ENCODE measurements at regions not wholly inside any gene's neighbourhood (a gene's known extent, or its start where the extent isn't known, plus 50 kb on each side); places are given as distances from the start of the nearest gene placed in this dataset.

DNA sequence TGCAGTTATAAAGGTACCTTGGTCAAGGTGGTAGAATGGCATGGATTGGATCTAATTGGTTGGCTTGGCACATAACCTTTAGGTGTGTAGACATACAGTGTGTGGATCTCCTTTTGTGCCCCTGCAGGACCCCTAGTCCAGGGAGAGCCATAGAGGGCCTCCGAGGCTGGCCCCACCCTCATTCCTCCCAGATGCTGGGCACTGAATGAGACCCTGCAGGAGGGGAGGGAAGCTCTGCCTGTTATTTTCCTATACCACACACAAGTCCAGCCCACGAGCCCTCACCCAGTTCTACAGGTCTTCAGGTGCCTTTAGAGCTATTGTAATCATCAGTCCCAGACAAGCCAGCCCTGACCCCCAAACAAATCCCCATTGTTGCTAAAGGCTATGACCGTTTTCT lies 58.9 kb downstream of the KCNF1 start:
- ChIA-PET POLR2A (no interaction called here), CTCF (no interaction called here), RAD21 (ENCODE audit: low non-redundant PET in 1 of 2, low total read pairs in 2 of 2, uncharacterized antibody in 2 of 2, unreplicated experiment in 2 of 2) (no interaction called here)
- Histone ChIP-seq H3K9ac (ENCODE audit: low read length) (no peak overlapping the region), H3K79me2 (ENCODE audit: insufficient read depth, low read length) (no peaks in the 10 kb centered on the region), H2AFZ (ENCODE audit: low read depth, low read length, poor library complexity, severe bottlenecking) (no peak overlapping the region), H3K9me2 (ENCODE audit: insufficient read depth) (no peaks in the 10 kb centered on the region), H3K4me2 (ENCODE audit: low read length) (no peak overlapping the region), H4K20me1 (ENCODE audit: insufficient read depth) (no peaks in the 10 kb centered on the region), H3K4me3 (replicated peaks in 1 of 2; ENCODE audit: low read depth in 1 of 2, low read length in 2 of 2) (no peak overlapping the region), H3K4me1 (ENCODE audit: control insufficient read depth in 1 of 2, insufficient read depth in 2 of 2, low read length in 2 of 2) (0 out of 4 replicates have a peak, but pooled peaks cover 0 to 4% of the 10 kb centered on the region in 2 experiments), H3K36me3 (ENCODE audit: control insufficient read depth in 1 of 2, insufficient read depth in 2 of 2, low read length in 2 of 2) (no peaks in the 10 kb centered on the region), H3K27ac (ENCODE audit: low read depth, low read length) (no peak overlapping the region), H3K9me3 (ENCODE audit: control insufficient read depth in 1 of 2, insufficient read depth in 1 of 2, low read depth in 1 of 2, low read length in 2 of 2) (no peaks in the 10 kb centered on the region), H3K27me3 (ENCODE audit: insufficient read depth, low read length) (no peaks in the 10 kb centered on the region)
- intact Hi-C loops (cut with micrococcal nuclease): no loop called here
- ATAC-seq: no peak
- no TSS peak for BruUV-seq (replicated peaks)
- TF ChIP-seq SIN3A (IDR thresholded peaks at IDR 0.05; ENCODE audit: low read depth) (no peak), POLR2AphosphoS5 (IDR thresholded peaks at IDR 0.05; ENCODE audit: low read depth, low read length) (no peak), SRF (IDR thresholded peaks at IDR 0.05; ENCODE audit: low read depth) (no peak)
- TF ChIP-seq, protein P1, sequence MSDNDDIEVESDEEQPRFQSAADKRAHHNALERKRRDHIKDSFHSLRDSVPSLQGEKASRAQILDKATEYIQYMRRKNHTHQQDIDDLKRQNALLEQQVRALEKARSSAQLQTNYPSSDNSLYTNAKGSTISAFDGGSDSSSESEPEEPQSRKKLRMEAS (IDR thresholded peaks at IDR 0.05): no peak
- no peak for DNase-seq (ENCODE audit: low read depth, low spot score)

DNA sequence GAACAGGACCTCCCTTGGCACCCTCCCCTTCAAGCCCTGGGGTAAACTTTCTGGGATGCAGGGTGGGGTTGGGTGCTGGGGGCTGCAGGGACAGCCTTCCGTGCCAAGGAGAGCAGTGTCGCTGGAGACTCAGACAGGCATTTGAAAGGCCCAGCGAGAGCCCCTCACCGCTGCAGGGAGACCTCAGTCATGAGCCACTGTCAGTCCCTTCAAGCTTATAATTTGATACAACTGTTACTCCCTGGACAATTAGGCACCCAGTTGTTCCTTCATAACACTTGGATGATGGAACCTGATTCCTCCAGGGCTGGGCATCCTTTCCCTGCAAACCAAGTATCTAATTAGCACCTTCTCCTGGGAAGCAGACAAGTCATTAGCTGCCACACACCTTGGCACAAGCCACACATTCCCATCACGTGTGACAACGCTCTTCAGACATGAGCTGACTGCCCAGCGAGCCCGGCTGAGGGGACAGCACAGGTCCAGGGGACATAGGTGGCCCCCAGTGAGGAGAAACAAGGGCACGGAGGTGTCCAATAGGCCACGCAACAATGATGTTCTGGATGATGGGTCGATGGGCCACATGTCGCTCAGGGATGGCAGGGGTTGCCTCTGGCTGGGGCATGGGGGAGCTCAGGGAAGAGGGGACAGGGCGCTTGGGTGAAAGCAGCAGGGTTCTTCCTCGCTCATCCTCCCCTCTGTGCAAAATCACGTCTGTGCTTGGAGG lies 59.6 kb downstream of the KCNF1 start:
- H3K36me3 ChIP-seq (ENCODE audit: control insufficient read depth in 1 of 2, insufficient read depth in 2 of 2, low read length in 2 of 2): no peaks in the 10 kb centered on the region
- ChIA-PET CTCF (no interaction called here), RAD21 (ENCODE audit: low non-redundant PET in 1 of 2, low total read pairs in 2 of 2, uncharacterized antibody in 2 of 2, unreplicated experiment in 2 of 2) (no interaction called here), POLR2A (no interaction called here)
- no peak overlapping the region for H2AFZ ChIP-seq (ENCODE audit: low read depth, low read length, poor library complexity, severe bottlenecking)
- BruUV-seq (replicated peaks): no TSS peak
- H3K9me3 ChIP-seq (ENCODE audit: control insufficient read depth in 1 of 2, insufficient read depth in 1 of 2, low read depth in 1 of 2, low read length in 2 of 2): no peaks in the 10 kb centered on the region
- no peak for TF ChIP-seq JUND (IDR thresholded peaks at IDR 0.05)
- TF ChIP-seq EGR1 (IDR thresholded peaks at IDR 0.05; ENCODE audit: low read depth): no peak
- TF ChIP-seq, protein P1 (IDR thresholded peaks at IDR 0.05): no peak
- TF ChIP-seq, protein P2, sequence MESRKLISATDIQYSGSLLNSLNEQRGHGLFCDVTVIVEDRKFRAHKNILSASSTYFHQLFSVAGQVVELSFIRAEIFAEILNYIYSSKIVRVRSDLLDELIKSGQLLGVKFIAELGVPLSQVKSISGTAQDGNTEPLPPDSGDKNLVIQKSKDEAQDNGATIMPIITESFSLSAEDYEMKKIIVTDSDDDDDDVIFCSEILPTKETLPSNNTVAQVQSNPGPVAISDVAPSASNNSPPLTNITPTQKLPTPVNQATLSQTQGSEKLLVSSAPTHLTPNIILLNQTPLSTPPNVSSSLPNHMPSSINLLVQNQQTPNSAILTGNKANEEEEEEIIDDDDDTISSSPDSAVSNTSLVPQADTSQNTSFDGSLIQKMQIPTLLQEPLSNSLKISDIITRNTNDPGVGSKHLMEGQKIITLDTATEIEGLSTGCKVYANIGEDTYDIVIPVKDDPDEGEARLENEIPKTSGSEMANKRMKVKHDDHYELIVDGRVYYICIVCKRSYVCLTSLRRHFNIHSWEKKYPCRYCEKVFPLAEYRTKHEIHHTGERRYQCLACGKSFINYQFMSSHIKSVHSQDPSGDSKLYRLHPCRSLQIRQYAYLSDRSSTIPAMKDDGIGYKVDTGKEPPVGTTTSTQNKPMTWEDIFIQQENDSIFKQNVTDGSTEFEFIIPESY (IDR thresholded peaks at IDR 0.05; ENCODE audit: extremely low read depth, insufficient replicate concordance, low read length): no peak
- TF ChIP-seq CEBPB (IDR thresholded peaks at IDR 0.05; ENCODE audit: low read depth): no peak
- H4K20me1 ChIP-seq (ENCODE audit: insufficient read depth): no peaks in the 10 kb centered on the region
- H3K27ac ChIP-seq (ENCODE audit: low read depth, low read length): no peak overlapping the region
- no peaks in the 10 kb centered on the region for H3K27me3 ChIP-seq (ENCODE audit: insufficient read depth, low read length)
- intact Hi-C loops (cut with micrococcal nuclease): no loop called here
- no peak overlapping the region for H3K4me2 ChIP-seq (ENCODE audit: low read length)
- no peak overlapping the region for H3K4me3 ChIP-seq (replicated peaks in 1 of 2; ENCODE audit: low read depth in 1 of 2, low read length in 2 of 2)
- H3K79me2 ChIP-seq (ENCODE audit: insufficient read depth, low read length): no peaks in the 10 kb centered on the region
- ATAC-seq: no peak
- DNase-seq (ENCODE audit: low read depth, low spot score): no peak
- no peaks in the 10 kb centered on the region for H3K9me2 ChIP-seq (ENCODE audit: insufficient read depth)
- no peak overlapping the region for H3K9ac ChIP-seq (ENCODE audit: low read length)
- 0 out of 4 replicates have a peak, but pooled peaks cover 0 to under 1% of the 10 kb centered on the region in 2 experiments for H3K4me1 ChIP-seq (ENCODE audit: control insufficient read depth in 1 of 2, insufficient read depth in 2 of 2, low read length in 2 of 2)
